UCSD-AML1 (cell line): ENCODE measurements at regions not wholly inside any gene's neighbourhood (a gene's known extent, or its start where the extent isn't known, plus 50 kb on each side); places are given as distances from the start of the nearest gene placed in this dataset.

Experiments
- DNase-seq: peaks from one replicate; lab custom pipeline; 2025; ENCODE audit not compliant: unreplicated experiment; lab: John Stamatoyannopoulos, UW

GRCh38 chr13:48181482-48182145, 51.4 kb upstream of the ITM2B start:
- no peak for DNase-seq

DNA sequence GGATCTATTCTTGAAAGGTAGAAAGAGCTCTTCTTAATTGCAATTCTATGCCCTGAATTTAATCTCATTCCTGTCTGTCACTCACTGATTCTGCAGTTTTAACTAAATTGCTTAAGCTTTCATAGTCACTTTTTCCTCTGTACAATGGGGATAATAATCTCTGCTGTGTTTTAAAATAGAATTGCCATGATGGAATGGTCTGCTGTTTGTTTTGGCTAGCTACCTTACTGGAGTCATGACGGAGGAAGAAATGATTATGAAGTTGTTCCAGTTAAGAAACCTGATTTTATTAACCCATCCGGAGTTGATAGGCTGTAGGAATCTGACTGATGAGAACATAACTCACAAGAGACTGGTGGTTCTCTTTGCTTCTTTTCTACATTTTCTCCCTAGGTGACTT, 54.9 kb upstream of the ITM2B start:
- no peak for DNase-seq

- no peak for DNase-seq
Observed at GRCh38 chr13:48176781-48177180, 56.2 kb upstream of the ITM2B start.

GRCh38 chr13:48175185-48175584, 57.8 kb upstream of the ITM2B start:
- DNase-seq = no peak

DNA sequence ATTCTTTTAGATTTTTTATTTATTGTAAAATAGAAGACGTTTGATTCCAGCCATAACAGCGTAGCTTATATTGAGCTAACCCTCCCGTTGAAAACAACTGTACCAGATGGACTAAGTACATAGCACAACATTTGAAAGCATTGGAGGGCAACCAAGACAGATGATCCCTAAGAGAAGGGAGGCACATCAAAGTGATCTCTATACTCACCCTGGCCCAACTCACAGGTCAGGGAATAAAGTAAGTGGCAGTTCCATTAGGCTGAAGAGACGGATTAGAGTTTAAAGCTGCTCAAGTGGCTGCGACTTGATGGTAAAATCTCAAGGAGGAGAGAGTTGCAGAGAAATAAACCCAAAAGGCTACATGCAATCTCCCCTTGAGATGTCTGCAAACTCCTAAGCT, 65.1 kb upstream of the ITM2B start:
- DNase-seq = no peak

GRCh38 chr13:48165727-48166126, 67.3 kb upstream of the ITM2B start:
- DNase-seq = no peak

DNA sequence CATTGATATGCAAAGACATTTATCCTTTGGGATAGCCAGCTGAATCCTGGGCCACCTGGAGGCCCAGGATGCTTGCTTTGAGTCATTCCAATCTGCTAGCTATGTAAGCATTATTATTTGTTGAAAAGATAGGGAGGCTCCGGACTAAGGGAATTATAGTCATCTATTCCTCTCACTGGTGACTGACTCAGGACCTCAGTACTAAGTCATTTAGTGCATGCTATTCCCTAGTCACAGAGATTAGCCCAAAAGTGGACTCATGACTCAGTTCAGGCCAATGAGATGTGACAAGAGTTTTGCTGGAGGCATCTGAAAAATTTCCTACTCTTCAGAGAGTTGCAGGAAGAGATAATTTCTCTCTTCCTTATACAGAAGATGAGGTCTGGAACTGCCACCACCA, 67.9 kb upstream of the ITM2B start:
- DNase-seq = no peak

DNA sequence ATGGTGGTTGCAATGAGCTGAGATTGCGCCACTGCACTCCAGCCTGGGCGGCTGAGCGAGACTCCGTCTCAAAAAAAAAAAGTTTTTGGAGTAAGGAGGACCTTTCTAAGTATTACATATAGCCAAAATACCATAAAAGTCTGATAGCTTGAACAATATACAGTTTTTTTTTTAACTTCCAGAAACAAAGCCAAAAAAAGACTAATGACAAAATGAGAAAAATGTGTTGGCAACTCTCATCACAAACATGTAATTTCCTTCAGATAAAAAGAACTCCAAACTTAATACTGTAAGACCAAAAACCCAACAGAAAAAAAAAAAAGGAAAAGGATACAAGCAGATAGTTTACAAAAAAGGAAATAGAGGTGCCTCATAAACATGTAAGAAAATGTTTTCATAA, 68.2 kb upstream of the MED4 start:
- no peak for DNase-seq

DNA sequence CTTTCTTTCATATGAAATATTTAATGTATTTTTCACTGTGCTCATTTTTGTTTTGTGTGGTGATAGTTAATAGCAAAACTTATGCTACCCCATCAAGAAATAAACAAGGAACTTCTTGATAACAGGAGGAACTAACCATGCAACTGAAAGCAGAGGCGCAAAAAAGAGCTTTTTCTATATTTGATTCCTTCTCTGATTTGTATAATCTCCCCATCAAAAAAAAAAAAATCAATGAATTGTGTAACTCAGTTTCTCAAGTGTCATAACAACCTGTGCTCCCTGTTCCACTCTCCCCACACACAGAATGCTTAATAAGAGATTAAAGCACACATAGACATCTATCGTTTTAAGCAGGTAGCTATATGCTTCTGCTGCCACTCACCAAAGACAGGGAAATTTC, 67.3 kb upstream of the MED4 start:
- no peak for DNase-seq

DNA sequence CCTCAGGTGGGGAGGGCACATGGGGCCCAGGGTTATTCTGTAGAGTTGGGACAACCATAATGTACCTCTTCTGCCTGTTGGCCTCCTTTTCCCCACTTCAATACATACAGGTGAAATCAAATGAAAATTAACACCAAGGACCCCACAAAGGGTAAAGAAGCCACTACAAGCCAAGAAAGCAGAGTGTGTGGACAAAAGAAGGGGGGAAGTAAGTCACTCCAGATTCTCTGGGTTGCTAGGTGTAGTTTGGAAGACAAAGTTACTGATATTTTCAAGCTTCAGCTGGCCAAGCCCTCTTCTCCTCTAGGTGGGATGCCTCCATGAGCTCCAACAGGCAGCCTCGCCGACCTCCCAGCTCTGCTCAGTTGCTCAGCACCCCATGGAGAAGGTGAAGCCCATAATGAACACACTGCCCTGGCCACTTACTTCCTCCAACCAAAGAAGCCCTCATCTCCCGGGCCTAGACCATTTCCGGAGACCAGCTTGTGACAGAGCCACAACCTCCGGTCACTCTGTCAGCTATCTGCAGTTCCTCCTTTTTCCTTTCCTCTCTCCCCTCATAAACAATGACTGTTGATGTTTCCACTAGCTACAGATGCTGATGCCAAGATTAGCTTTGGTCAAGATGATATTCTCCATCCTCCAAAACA, 66.8 kb upstream of the MED4 start:
- peak; percentile 76 for DNase-seq

DNA sequence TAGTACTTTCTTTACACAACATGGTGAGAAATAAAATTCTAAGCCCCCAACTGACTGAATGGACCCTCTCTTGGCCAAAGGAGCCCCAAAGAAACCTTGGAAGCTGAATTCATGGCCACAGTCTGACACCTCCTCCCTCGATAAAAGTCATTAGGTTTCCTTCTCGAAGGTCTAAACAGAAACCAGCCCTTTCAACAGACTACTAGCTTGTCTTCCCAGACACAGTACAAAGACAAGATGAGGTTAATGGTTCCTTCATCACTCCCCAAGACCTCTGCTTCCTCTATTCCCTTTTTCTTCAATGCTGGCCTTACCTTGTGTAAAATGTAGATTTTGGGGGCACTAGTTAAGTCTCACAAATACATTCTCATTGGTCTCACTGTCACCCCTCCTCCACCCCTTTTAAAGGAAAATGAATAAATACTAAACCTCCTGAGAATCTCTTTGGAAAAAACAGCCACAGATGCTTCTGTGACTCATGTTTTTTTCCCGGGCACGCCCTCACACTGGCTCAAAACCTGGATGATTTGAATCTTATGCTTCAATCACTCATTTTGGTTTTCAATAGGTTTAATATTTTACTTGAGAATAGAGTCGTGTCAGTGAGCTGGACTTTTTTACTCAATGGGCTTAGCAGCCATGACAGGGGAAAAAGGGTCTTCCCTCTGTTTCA, 65.8 kb upstream of the MED4 start:
- DNase-seq = no peak

DNA sequence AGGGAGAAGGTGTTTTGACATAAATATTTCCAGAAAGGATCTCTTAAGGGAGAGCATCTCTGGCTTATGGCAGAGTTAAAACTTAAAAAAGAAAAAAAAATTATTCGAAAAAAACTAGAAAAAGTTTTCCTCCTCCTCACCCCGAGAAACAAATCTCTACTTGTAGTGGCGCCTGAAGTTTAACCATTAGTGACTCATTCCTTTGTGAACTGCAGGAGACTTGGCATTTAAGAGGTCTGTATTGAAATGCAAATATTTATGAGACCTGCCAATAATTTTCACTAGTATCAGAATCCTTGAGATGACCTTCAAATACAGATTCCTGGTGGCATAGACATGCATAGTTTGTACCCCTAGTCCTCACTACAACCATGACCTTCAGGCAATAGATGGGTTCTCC, 64.9 kb upstream of the MED4 start:
- DNase-seq = no peak

DNA sequence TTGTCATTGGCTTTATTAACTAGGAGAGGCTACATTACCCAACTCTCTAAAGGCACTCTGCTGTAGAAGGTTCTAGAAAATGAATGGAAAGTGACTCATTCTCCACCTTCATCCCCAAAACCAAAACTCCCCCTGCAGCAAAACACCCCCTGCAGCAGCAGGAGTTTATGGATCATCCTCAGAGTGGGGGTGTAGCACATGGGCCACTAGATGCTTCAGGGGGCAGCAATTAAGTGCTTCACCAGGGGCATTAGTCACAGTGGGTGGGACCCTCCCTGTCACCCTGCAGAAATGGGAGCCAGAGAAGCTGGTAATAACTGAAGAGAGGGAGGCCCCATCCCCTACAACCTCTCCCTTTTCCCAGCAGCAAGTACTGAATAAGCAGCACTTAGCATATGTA, 64.5 kb upstream of the MED4 start:
- DNase-seq = no peak

DNA sequence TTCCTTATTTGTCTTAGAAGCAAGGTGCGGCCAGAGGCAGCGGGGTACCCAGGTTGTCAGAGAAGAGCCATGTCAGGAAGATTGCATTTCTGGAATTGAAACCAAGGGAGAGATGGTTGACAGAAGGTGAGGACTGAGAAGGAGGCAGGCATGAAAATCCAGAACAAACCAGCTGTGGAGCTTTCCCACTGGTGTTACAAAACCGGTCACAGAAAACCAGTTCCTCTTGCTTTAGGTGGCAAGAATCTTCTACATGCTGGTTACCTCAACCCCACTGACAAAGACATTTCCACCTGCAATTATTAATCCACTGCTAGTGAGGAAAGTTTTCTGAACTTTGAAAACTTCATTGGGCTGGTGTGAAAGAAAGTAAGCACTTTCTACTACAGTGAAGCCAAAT, 64.0 kb upstream of the MED4 start:
- peak; percentile 17 for DNase-seq

- DNase-seq = no peak
Observed at GRCh38 chr13:48158290-48158689, 63.4 kb upstream of the MED4 start.

GRCh38 chr13:48156466-48156865, 61.6 kb upstream of the MED4 start:
- peak; percentile 19 for DNase-seq

DNA sequence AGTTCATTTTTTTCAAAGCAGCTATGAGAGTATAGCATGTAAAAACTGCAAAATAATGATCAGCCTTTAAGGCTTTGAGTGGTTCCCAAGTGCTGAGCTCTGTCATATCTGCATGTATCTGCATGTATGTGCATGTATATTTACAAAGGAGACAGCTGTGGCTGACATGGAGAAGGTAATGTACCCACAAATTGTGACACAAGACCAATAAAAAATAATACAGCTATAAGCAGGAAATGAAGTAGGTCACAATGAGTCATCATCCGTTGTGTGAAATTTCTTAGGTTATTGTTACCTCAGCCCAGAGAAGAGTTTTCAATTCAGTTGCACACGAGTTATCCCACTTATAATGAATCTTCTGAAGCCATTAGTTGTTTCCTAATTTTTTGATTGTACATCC, 60.9 kb upstream of the MED4 start:
- DNase-seq = no peak

GRCh38 chr13:48154671-48155070, 59.8 kb upstream of the MED4 start:
- DNase-seq = no peak

DNA sequence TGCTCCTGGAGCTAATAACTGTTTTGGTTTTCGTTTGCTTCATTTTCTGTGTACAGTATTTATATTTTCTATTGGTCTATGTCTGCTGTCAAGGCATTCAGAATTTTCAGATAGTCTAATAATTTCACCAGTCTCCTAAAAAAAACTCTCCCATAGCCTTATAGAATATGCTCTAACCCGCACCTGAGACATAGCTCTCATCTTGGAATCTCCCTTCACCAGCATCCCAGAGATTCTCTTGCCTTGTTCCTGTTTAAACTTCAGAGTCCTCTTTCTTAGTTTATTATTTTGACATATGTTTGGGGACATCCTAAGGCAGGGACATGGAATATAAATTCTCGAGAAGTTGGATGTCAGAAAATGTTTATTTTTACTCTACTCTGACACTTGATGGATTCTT, 58.3 kb upstream of the MED4 start:
- no peak for DNase-seq

- no peak for DNase-seq
Observed at GRCh38 chr13:48151363-48152161, 56.7 kb upstream of the MED4 start.

- peak; percentile 14 for DNase-seq
Observed at GRCh38 chr13:48148454-48148853, 53.5 kb upstream of the MED4 start.

DNA sequence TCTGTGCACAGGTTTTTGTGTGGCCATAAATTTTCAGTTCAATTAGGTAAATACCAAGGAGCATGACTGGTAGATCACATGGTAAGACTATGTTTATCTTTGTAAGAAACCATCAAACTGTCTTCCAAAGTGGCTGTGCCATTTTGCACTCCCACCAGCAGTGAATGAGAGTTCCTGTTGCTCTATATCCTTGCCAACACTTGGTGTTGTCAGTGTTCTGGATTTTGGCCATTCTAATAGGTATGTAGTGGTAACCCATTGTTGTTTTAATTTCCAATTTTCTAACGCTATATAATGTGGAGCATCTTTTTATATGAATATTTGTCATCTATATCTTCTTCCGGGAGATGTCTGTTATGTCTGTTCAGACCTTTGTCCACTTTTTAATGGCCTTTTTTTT, 51.7 kb upstream of the MED4 start:
- DNase-seq = no peak
